Mammary epithelial cell (primary cell): ENCODE measurements at regions not wholly inside any gene's neighbourhood (a gene's known extent, or its start where the extent isn't known, plus 50 kb on each side); places are given as distances from the start of the nearest gene placed in this dataset.

Experiments
- CTCF ChIP-seq, 2 donors: IDR thresholded peaks in 1 of 2; conservative IDR thresholded peaks in 1 of 2; 2 replicates each; pipeline ENCODE4 v1.5.1; 2011 to 2012; ENCODE audit warnings: inconsistent platforms in 2 of 2, low read length in 2 of 2, mild to moderate bottlenecking in 2 of 2, control low read depth in 1 of 2, low read depth in 1 of 2; ENCODE audit not compliant: insufficient read depth in 1 of 2; ENCODE audit errors: extremely low read depth in 1 of 2
- EZH2 ChIP-seq: IDR thresholded peaks from 2 replicates; pipeline ENCODE4 v1.6.1; 2012; ENCODE audit warnings: low read length, inconsistent platforms, borderline replicate concordance

- TF ChIP-seq EZH2: no peak
- TF ChIP-seq CTCF (conservative IDR thresholded peaks at IDR 0.05 in 1 of 2, IDR thresholded peaks at IDR 0.05 in 1 of 2; ENCODE audit: extremely low read depth in 1 of 2, insufficient read depth in 1 of 2, low read depth in 1 of 2, low read length in 2 of 2): no peak
Observed at GRCh38 chr5:82684165-82684564, 393.0 kb downstream of the TMEM167A start.
